ENCODE measurements at regions not wholly inside any gene's neighbourhood (a gene's known extent, or its start where the extent isn't known, plus 50 kb on each side); places are given as distances from the start of the nearest gene placed in this dataset.

DNA sequence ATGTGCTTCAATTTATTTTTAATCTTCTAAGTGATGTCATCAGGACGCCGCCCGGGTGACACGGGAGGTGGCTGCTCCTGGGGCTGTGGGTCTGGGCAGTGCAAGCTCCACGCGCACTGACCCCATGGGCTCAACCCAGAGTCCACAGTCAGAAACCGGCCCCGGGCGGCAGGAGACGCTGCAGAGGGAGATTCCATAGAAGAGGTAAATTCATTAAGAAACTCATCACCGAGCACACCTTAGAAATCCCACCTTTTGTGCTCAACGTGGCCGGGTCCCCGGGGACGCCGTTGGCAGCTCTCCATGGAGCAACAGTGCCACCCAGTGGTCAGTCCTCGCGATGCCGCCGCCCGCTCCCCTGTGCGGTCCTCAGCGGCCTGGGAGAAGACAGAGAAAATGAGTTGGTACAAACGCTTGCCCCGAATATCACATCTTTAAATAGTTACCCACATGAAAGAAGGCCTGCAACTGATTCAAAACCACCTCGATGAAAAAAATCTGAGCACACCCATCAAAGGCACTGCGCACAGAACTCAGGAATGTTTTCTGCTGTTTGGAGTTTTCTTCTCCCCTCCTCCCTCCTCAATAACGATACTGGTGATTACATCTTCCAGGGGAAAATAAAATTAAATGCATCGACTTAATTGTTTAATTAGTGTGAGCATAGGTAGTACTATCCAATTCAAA is 92.6 kb downstream of the CMPK2 start:
- TF ChIP-seq TCF4 (CRISPR knock-in tag; IDR thresholded peaks at IDR 0.05; ENCODE audit: borderline replicate concordance) (no peak), ZFP3 (CRISPR knock-in tag; IDR thresholded peaks at IDR 0.05) (no peak)
- peak; percentile 98 for ATAC-seq

GRCh38 chr2:6773694-6774044 is 92.0 kb downstream of the CMPK2 start:
- no peak for TF ChIP-seq TOX (CRISPR knock-in tag; IDR thresholded peaks at IDR 0.05; ENCODE audit: borderline replicate concordance)
- no peak for ATAC-seq

DNA sequence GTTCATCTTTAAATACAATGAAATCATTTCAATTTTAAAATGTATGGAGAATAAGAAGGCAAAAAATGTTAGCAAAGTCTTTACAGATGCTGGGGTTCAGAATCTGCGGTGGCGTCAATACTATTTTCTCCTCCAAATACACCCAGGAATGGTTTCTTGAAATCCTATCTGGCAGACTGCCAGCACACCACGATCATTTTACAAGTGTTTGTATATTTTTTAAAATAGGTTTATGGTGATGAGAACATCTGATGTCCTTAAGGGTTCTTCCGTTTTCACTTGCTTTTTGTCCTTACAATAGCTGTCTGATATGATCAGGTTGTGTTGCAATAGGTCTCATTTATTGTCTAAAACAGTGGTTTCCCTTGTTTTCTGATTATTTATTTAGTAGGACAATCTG is 89.6 kb downstream of the CMPK2 start:
- ATAC-seq: no peak
- TF ChIP-seq ZNF8 (CRISPR knock-in tag; IDR thresholded peaks at IDR 0.05): no peak
- no peak for TF ChIP-seq OSR1 (CRISPR knock-in tag; IDR thresholded peaks at IDR 0.05)
- no peak for TF ChIP-seq TCF4 (CRISPR knock-in tag; IDR thresholded peaks at IDR 0.05; ENCODE audit: borderline replicate concordance)
- TF ChIP-seq CREB5 (CRISPR knock-in tag; IDR thresholded peaks at IDR 0.05; ENCODE audit: low read depth): no peak
- no peak for TF ChIP-seq PATZ1 (CRISPR knock-in tag; IDR thresholded peaks at IDR 0.05; ENCODE audit: borderline replicate concordance)
- no peak for TF ChIP-seq ZFP30 (CRISPR knock-in tag; IDR thresholded peaks at IDR 0.05)

GRCh38 chr2:6777626-6778025 is 88.1 kb downstream of the CMPK2 start:
- TF ChIP-seq ZFP3 (CRISPR knock-in tag; IDR thresholded peaks at IDR 0.05): no peak
- TF ChIP-seq PATZ1 (CRISPR knock-in tag; IDR thresholded peaks at IDR 0.05; ENCODE audit: borderline replicate concordance): no peak
- TF ChIP-seq TOX (CRISPR knock-in tag; IDR thresholded peaks at IDR 0.05; ENCODE audit: borderline replicate concordance): no peak
- no peak for TF ChIP-seq GLIS3 (CRISPR knock-in tag; IDR thresholded peaks at IDR 0.05)
- TF ChIP-seq ZFP30 (CRISPR knock-in tag; IDR thresholded peaks at IDR 0.05): no peak
- no peak for TF ChIP-seq BACH2 (CRISPR knock-in tag; IDR thresholded peaks at IDR 0.05; ENCODE audit: borderline replicate concordance)
- no peak for ATAC-seq

DNA sequence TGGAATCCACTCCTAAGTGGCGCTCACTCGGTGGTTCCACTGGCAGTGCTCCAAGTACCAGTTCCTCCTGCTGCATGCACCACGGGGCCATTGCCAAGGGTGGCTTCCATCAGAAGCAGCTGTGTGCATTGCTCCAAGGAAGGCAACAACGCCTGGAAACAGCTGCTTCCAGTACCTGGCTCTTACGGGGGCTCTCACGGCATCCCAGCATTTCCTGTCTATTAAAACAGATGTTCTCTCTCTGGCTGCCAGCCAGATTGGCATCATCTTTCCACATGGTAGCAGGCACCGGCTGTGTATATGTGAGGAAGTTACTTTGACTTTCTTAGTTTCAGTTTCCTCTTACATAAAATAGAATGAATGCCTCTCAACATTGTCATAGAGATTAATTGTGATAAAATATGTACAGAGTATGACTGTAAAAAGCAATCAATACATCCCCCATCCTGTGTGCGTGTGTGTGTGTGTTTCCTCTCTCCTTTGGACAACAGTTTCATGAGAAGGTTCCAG is 84.9 kb downstream of the CMPK2 start:
- ATAC-seq: peak; percentile 61

More for the DNA sequence above, 84.9 kb downstream of the CMPK2 start:
- 0 out of 2 replicates have a peak, but pooled peaks have one; percentile 60 for TF ChIP-seq ZNF565 (CRISPR knock-in tag; conservative IDR thresholded peaks at IDR 0.05; ENCODE audit: low read depth)
- TF ChIP-seq TCF4 (CRISPR knock-in tag; IDR thresholded peaks at IDR 0.05; ENCODE audit: borderline replicate concordance): peak; percentile 75; the same call in 1 of the 2 replicates
- peak; percentile 75; the same call in 1 of the 2 replicates for TF ChIP-seq TSHZ2 (CRISPR knock-in tag; IDR thresholded peaks at IDR 0.05)
- no peak for TF ChIP-seq OSR1 (CRISPR knock-in tag; IDR thresholded peaks at IDR 0.05)

Measured in SK-N-SH treated with all-trans-retinoic acid at 6 μM for 48 hours (cell line).